ENCODE measurements at regions not wholly inside any gene's neighbourhood (a gene's known extent, or its start where the extent isn't known, plus 50 kb on each side); places are given as distances from the start of the nearest gene placed in this dataset.

DNA sequence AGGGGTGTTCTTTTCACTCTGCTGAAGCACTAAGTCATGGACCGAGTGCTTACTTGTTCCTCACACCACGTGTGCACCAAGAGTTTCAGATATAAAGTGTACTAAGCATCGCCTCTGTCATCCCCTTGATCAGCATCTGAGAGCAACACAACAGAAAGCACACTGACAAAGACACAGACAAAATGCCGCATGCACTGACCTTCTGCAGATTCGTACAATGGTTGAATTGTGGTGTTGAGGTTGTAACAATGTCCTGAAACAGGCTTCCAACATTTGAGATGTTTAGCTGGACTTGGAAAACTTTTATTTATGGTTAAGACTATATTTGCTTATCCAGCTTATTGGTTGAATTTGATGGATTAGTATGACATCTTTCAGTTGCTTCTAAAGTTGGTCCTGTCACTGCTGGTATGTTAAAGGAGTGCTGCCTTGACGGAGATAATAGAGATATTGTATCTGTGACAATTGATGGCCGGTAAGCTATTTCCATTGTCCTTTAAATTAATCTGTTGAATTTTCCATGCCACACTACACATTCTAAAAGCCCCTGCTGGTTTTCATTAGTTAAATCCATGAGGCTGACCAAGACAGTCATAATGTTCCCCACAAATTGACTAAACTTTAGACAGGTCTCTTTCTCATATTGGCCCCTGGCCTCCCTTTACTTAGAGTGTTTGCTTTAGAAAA, 99.9 kb downstream of the CBLN2 start:
- H3K4me3 ChIP-seq: no peak overlapping the region
- TF ChIP-seq, protein P1, sequence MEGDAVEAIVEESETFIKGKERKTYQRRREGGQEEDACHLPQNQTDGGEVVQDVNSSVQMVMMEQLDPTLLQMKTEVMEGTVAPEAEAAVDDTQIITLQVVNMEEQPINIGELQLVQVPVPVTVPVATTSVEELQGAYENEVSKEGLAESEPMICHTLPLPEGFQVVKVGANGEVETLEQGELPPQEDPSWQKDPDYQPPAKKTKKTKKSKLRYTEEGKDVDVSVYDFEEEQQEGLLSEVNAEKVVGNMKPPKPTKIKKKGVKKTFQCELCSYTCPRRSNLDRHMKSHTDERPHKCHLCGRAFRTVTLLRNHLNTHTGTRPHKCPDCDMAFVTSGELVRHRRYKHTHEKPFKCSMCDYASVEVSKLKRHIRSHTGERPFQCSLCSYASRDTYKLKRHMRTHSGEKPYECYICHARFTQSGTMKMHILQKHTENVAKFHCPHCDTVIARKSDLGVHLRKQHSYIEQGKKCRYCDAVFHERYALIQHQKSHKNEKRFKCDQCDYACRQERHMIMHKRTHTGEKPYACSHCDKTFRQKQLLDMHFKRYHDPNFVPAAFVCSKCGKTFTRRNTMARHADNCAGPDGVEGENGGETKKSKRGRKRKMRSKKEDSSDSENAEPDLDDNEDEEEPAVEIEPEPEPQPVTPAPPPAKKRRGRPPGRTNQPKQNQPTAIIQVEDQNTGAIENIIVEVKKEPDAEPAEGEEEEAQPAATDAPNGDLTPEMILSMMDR (IDR thresholded peaks at IDR 0.05): no peak
- no peak overlapping the region for H3K27ac ChIP-seq
- DNase-seq (ENCODE audit: low spot score): no peak

DNA sequence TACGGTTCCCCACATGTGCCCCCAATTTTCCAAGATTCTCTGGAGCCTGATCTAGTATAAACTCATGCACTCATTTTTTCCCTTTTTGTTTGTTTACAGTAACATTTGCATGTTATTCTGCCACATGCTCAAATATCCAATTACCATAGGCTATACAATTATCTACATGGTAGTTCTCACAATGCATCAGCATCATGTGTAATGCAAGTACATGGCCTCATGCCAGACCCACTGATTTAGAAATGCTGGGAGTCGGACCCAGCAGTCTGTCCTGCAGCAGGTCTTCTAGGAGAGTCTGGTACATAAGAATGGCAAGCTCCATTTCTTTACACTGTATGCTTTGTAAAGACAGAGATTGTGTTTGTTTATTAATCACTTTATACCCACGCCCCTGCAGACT, 107.7 kb downstream of the CBLN2 start:
- TF ChIP-seq, protein P1 (IDR thresholded peaks at IDR 0.05): no peak
- H3K4me3 ChIP-seq: no peak overlapping the region
- H3K27ac ChIP-seq: no peak overlapping the region
- no peak for DNase-seq (ENCODE audit: low spot score)

DNA sequence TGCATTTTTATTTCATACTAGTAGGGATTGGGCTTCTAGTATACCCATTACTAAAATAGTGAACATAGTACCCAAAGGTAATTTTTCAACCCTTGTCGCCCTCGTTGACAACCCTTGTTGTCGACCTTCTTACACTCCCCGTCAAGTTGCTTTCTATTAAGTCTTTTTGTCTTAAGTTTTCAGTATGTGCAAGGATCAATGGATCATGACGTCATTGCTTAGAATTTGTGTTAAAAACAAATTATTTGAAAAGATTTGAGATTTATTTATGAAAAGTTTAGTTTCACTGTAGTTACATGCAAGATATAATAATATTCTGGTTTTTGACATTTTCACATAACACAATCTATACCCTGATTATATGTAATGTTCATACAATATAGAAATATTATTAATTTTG, 110.4 kb downstream of the CBLN2 start:
- Histone ChIP-seq H3K4me3 (no peak overlapping the region), H3K27ac (no peak overlapping the region)
- no peak for DNase-seq (ENCODE audit: low spot score)
- TF ChIP-seq, protein P1 (IDR thresholded peaks at IDR 0.05): no peak

DNA sequence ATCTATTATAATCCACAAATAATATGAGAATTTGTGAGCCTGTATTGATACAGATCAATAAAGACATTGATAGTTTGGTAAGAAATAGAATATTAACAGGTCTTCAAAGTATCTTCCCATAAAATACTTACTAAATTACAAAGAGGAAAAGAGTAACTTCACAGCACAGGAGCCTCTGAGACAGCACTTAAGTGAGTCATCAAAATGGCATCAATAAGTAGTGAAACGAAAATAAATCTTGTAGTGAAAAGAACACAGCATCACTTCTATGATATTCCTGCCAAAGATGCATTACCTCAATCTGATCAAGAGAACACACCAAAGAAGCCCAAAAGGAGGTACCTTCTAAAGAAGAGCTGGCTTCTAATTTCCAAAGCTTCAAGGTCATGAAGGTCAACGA, 116.4 kb downstream of the CBLN2 start:
- Histone ChIP-seq H3K4me3 (no peak overlapping the region), H3K27ac (no peak overlapping the region)
- TF ChIP-seq, protein P1 (IDR thresholded peaks at IDR 0.05): no peak
- DNase-seq (ENCODE audit: low spot score): no peak

DNA sequence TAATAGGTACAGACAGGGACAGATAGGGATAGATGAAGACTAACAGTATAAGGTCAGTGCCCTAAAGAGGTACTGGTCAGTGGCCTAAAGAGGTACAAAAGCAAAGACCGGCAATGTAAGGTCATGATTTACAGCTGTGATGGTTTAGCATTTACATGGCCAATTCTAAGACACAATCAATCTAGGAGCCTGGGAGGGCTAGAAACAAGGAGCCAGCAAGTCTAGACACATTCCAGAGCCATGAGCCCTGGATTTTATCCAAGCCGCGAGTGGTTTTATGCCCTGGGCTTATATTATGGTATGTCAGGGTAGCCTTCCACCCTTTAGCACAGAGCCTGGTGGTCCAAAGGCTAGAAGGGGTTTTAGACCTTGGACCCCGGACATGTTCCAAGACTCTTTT, 124.2 kb downstream of the CBLN2 start:
- Histone ChIP-seq H3K4me3 (no peak overlapping the region), H3K27ac (no peak overlapping the region)
- TF ChIP-seq, protein P1 (IDR thresholded peaks at IDR 0.05): no peak
- no peak for DNase-seq (ENCODE audit: low spot score)

DNA sequence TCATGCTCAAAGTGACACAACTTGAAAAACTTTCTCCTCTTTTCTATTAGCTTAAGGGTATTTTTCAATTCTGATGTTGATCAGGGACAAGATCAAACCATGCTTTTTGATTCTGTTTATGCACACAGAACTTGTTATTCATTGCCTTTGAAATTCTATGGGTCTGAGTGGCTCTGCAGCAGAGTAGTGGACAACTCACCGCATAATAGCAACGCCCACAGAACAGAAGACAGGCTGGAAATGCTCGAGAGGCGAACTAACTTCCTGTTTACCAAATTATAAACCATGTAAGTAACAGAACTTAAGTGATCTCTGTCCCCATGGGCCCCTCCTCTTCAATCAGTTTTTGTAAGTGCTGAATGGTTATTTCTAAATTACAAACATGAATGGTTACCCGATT, 131.2 kb downstream of the CBLN2 start:
- no peak for DNase-seq (ENCODE audit: low spot score)
- TF ChIP-seq, protein P1 (IDR thresholded peaks at IDR 0.05): no peak

DNA sequence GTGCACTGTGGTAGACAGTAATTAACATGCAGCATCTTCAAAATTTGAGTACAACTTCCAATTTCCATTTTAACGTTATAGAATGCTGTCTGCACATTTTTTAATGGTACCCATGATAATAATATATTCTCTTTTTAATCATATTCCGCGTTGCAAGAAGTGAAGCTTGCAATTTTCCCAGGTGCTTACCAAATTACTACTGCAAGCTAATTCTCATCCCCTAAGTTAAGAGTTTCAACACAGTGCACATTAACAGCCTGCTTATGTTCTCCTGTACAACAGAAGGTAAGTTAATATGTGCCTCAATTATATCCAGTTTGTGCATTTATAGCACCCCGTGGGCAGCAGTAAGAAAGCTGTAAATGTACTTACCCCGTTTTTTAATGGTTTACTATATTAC, 132.9 kb downstream of the CBLN2 start:
- TF ChIP-seq, protein P1 (IDR thresholded peaks at IDR 0.05): no peak
- no peak overlapping the region for H3K27ac ChIP-seq
- DNase-seq (ENCODE audit: low spot score): no peak
- no peak overlapping the region for H3K4me3 ChIP-seq

More for the DNA sequence above, 131.2 kb downstream of the CBLN2 start:
- Histone ChIP-seq H3K4me3 (no peak overlapping the region), H3K27ac (no peak overlapping the region)
